GM19035 (cell line): ENCODE measurements at regions not wholly inside any gene's neighbourhood (a gene's known extent, or its start where the extent isn't known, plus 50 kb on each side); places are given as distances from the start of the nearest gene placed in this dataset.
A peak's percentile ranks its signal among the peaks of the same experiment; 100 is the strongest.
"Not testable (repeated sequence)": the region's sequence is repeated elsewhere in the genome, so short reads cannot be mapped to it uniquely, and the experiment has no call there.

Experiments used
- ATAC-seq: cut with Tn5 transposase; IDR thresholded peaks from one replicate; pipeline ENCODE4 v1.9.1; 2021; ENCODE audit not compliant: unreplicated experiment

GRCh38 chr3:72538070-72538745 lies 310.0 kb downstream of the SHQ1 start:
- ATAC-seq: peak; percentile 66

- ATAC-seq: no peak
Measured at GRCh38 chr3:72537448-72537847, 310.8 kb downstream of the SHQ1 start.

GRCh38 chr3:72536878-72537267 lies 311.4 kb downstream of the SHQ1 start:
- no peak for ATAC-seq

GRCh38 chr3:72536206-72536877 lies 311.9 kb downstream of the SHQ1 start:
- ATAC-seq: no peak

GRCh38 chr3:72535772-72536171 lies 312.5 kb downstream of the SHQ1 start:
- ATAC-seq: no peak

- no peak for ATAC-seq
Measured at GRCh38 chr3:72533591-72534473, 314.4 kb downstream of the SHQ1 start.

- no peak for ATAC-seq
Measured at GRCh38 chr3:72530426-72530825, 317.8 kb downstream of the SHQ1 start.

GRCh38 chr3:72529081-72529480 lies 319.2 kb downstream of the SHQ1 start:
- no peak for ATAC-seq

- ATAC-seq: peak; percentile 77
Measured at GRCh38 chr3:72523429-72524151, 324.7 kb downstream of the SHQ1 start.

GRCh38 chr3:72520690-72521308 lies 327.4 kb downstream of the SHQ1 start:
- peak; percentile 59 for ATAC-seq

GRCh38 chr3:72519946-72520604 lies 328.2 kb downstream of the SHQ1 start:
- no peak for ATAC-seq

- ATAC-seq: no peak
Measured at GRCh38 chr3:72517921-72518424, 330.3 kb downstream of the SHQ1 start.

GRCh38 chr3:72517336-72517735 lies 330.9 kb downstream of the SHQ1 start:
- ATAC-seq: no peak

- ATAC-seq: no peak
Measured at GRCh38 chr3:72516361-72516760, 331.9 kb downstream of the SHQ1 start.

- ATAC-seq: no peak
Measured at GRCh38 chr3:72515941-72516340, 332.3 kb downstream of the SHQ1 start.

GRCh38 chr3:72515281-72515680 lies 333.0 kb downstream of the SHQ1 start:
- ATAC-seq: no peak

- no peak for ATAC-seq
Measured at GRCh38 chr3:72510247-72510646, 338.0 kb downstream of the SHQ1 start.

GRCh38 chr3:72505539-72506405 lies 342.5 kb downstream of the SHQ1 start:
- no peak for ATAC-seq

GRCh38 chr3:72497501-72497900 lies 350.7 kb downstream of the SHQ1 start:
- not testable (repeated sequence) for ATAC-seq
